ENCODE measurements at regions not wholly inside any gene's neighbourhood (a gene's known extent, or its start where the extent isn't known, plus 50 kb on each side); places are given as distances from the start of the nearest gene placed in this dataset.

- TF ChIP-seq SUZ12 (IDR thresholded peaks at IDR 0.05; ENCODE audit: extremely low read depth, insufficient read depth, insufficient read length): no peak
- no peak for TF ChIP-seq YY1 (IDR thresholded peaks at IDR 0.05; ENCODE audit: insufficient read depth, insufficient read length)
Observed at GRCh38 chr6:114550316-114550715, 207.5 kb upstream of the HS3ST5 start.
